ENCODE measurements at regions not wholly inside any gene's neighbourhood (a gene's known extent, or its start where the extent isn't known, plus 50 kb on each side); places are given as distances from the start of the nearest gene placed in this dataset.

- H3K36me3 ChIP-seq = no peaks in the 10 kb centered on the region
- no peak overlapping the region for H3K27ac ChIP-seq
- 88% methylated on average over 1 of the region's 1 CpG for WGBS (ENCODE audit: insufficient coverage, low coverage, low lambda C conversion rate, missing lambda C conversion rate)
- DNase-seq (no peak), ATAC-seq (no peak)
- no peaks in the 10 kb centered on the region for H3K27me3 ChIP-seq
- H3K4me3 ChIP-seq = no peak overlapping the region
- TF ChIP-seq, protein P1, sequence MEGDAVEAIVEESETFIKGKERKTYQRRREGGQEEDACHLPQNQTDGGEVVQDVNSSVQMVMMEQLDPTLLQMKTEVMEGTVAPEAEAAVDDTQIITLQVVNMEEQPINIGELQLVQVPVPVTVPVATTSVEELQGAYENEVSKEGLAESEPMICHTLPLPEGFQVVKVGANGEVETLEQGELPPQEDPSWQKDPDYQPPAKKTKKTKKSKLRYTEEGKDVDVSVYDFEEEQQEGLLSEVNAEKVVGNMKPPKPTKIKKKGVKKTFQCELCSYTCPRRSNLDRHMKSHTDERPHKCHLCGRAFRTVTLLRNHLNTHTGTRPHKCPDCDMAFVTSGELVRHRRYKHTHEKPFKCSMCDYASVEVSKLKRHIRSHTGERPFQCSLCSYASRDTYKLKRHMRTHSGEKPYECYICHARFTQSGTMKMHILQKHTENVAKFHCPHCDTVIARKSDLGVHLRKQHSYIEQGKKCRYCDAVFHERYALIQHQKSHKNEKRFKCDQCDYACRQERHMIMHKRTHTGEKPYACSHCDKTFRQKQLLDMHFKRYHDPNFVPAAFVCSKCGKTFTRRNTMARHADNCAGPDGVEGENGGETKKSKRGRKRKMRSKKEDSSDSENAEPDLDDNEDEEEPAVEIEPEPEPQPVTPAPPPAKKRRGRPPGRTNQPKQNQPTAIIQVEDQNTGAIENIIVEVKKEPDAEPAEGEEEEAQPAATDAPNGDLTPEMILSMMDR (IDR thresholded peaks at IDR 0.05) = no peak
- TF ChIP-seq POLR2A (IDR thresholded peaks at IDR 0.05) = no peak
- no peaks in the 10 kb centered on the region for H3K4me1 ChIP-seq
- intact Hi-C loops (cut with DNase I) = no loop called here
- no peaks in the 10 kb centered on the region for H3K9me3 ChIP-seq
Measured at GRCh38 chr2:126966601-126967000, 67.9 kb downstream of the TEX51 start.

DNA sequence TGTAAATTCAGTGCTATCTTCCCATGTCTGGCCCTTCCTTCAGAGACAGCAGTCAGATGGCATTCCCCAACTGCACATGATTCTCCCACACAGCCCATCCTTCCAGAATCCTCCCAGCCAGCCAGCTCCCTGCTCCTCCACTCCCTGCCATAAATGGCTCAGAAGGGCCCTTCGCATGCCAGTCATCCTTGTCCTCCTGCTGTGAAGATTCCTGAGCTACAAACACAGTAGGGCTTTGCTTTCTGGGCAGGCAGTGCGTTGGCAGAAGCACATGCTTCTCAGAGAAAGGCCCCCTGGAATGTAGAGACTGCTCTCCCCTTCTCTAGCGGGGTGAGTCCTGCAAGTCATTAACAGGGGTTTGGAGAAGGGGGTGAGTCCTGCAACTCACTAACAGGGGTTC lies 71.9 kb downstream of the TEX51 start:
- ATAC-seq (no peak), DNase-seq (no peak)
- Histone ChIP-seq H3K9me3 (no peaks in the 10 kb centered on the region), H3K36me3 (no peaks in the 10 kb centered on the region), H3K4me3 (no peak overlapping the region), H3K4me1 (peaks cover 0 to 6% (median 4%) of the 10 kb centered on the region in 4 donors), H3K27me3 (no peaks in the 10 kb centered on the region), H3K27ac (no peak overlapping the region)
- WGBS (ENCODE audit: insufficient coverage, low coverage, low lambda C conversion rate, missing lambda C conversion rate) = 100% methylated on average over 1 of the region's 3 CpGs
- no peak for TF ChIP-seq POLR2A (IDR thresholded peaks at IDR 0.05)
- TF ChIP-seq, protein P1 (IDR thresholded peaks at IDR 0.05) = no peak
- intact Hi-C loops (cut with DNase I) = no loop called here

- 33% methylated on average over 3 of the region's 14 CpGs for WGBS (ENCODE audit: insufficient coverage, low coverage, low lambda C conversion rate, missing lambda C conversion rate)
- Histone ChIP-seq H3K36me3 (no peaks in the 10 kb centered on the region), H3K4me3 (peak overlapping the region; percentile 4 to 30 (median 29)), H3K27ac (peak overlapping the region in 1 of 3 donors; percentile 22), H3K9me3 (no peaks in the 10 kb centered on the region), H3K27me3 (no peaks in the 10 kb centered on the region), H3K4me1 (peaks cover 0 to 6% (median 4%) of the 10 kb centered on the region in 4 donors)
- intact Hi-C loops (cut with DNase I) = no loop called here
- TF ChIP-seq, protein P1 (IDR thresholded peaks at IDR 0.05) = no peak
- no peak for TF ChIP-seq POLR2A (IDR thresholded peaks at IDR 0.05)
- DNase-seq (peak in 1 of 3 donors; percentile 52), ATAC-seq (no peak)
Measured at GRCh38 chr2:126971162-126971480, 72.4 kb downstream of the TEX51 start.

- Histone ChIP-seq H3K4me3 (peak overlapping the region; percentile 37 to 58 (median 45)), H3K36me3 (no peaks in the 10 kb centered on the region), H3K27me3 (no peaks in the 10 kb centered on the region), H3K4me1 (peaks cover 0 to 6% (median 4%) of the 10 kb centered on the region in 4 donors), H3K27ac (peak overlapping the region; percentile 40 to 61 (median 41)), H3K9me3 (no peaks in the 10 kb centered on the region)
- intact Hi-C loops (cut with DNase I) = no loop called here
- 9% methylated on average over 9 of the region's 43 CpGs for WGBS (ENCODE audit: insufficient coverage, low coverage, low lambda C conversion rate, missing lambda C conversion rate)
- peak; percentile 89 to 95 (median 94) for DNase-seq
- peak; percentile 50 for TF ChIP-seq POLR2A (IDR thresholded peaks at IDR 0.05)
- TF ChIP-seq, protein P1 (IDR thresholded peaks at IDR 0.05) = peak; percentile 96 to 99 (median 96)
- ATAC-seq = peak; percentile 95 to 96 (median 96)
Measured at GRCh38 chr2:126971481-126972278, 73.0 kb downstream of the TEX51 start.

Data from right lobe of liver (tissue), 6 donors.